ENCODE measurements at regions not wholly inside any gene's neighbourhood (a gene's known extent, or its start where the extent isn't known, plus 50 kb on each side); places are given as distances from the start of the nearest gene placed in this dataset.

DNA sequence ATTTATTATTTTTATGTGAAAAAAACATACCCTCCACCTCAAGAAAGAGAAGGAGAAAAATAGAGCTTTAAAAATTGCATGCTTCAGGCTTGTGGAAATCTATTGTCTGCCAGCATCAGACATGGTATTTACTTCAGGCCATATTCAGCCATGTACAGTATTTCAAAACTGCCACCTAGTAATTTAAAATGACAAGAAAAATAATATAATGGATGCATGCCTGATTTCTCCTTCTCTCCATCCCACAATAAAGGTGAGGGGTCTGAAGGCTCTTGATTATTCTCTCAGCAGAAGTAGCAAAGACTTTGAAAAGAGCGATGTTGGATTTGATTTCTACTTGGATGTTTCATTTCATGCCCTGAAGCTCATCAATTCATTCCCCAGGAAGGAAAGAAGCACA, 250.7 kb downstream of the TBC1D4 start:
- H3K4me3 ChIP-seq (ENCODE audit: low read depth in 1 of 2, low read length in 2 of 2), result no peak overlapping the region

DNA sequence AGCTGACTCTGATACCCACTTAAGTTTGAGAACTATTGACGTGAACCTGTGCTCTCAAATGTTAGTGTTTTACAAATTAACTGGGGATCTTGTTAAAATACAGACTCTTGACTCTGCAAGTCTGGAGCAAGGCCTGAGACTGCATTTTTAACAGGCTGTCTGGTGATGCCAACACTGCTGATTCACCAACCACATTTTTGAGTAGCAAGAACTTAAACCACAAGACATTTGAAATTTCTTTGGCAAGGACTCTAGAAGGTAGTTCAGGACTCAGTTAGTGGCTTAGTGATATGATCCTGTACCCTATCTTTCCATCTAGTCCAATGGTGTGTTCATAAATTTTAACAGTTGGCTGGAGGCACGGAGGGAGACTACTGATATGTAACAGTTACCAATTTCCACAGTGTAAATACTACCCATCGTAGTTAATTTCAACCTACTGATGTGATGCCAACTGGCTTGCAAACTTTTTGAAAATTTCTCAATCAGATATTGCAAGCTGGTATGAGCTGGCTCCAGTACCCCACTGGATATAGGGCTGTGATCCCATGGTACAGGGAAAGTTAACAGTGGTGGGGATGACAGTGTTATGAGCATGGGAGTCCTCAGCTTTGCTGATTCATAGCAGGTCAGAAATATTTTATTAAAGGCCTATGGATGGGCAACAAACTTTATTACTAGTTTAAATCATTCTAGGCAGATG, 255.1 kb downstream of the TBC1D4 start:
- Histone ChIP-seq H3K36me3 (ENCODE audit: control insufficient read depth in 1 of 2, insufficient read depth in 2 of 2, low read length in 2 of 2) (no peaks in the 10 kb centered on the region), H3K27ac (ENCODE audit: low read length) (no peak overlapping the region), H3K27me3 (ENCODE audit: low read depth, low read length) (no peaks in the 10 kb centered on the region), H3K9me3 (ENCODE audit: control insufficient read depth in 1 of 2, low read length in 2 of 2) (no peaks in the 10 kb centered on the region), H3K4me1 (ENCODE audit: control insufficient read depth in 1 of 2, insufficient read depth in 2 of 2, low read length in 2 of 2) (peaks cover 0 to 3% of the 10 kb centered on the region in 2 donors), H3K4me3 (ENCODE audit: low read depth in 1 of 2, low read length in 2 of 2) (no peak overlapping the region)

More for the DNA sequence above, 250.7 kb downstream of the TBC1D4 start:
- peaks cover 0 to 3% of the 10 kb centered on the region in 2 donors for H3K4me1 ChIP-seq (ENCODE audit: control insufficient read depth in 1 of 2, insufficient read depth in 2 of 2, low read length in 2 of 2)
- H3K27me3 ChIP-seq (ENCODE audit: low read depth, low read length), result no peaks in the 10 kb centered on the region
- no peaks in the 10 kb centered on the region for H3K36me3 ChIP-seq (ENCODE audit: control insufficient read depth in 1 of 2, insufficient read depth in 2 of 2, low read length in 2 of 2)
- no peak overlapping the region for H3K27ac ChIP-seq (ENCODE audit: low read length)
- no peaks in the 10 kb centered on the region for H3K9me3 ChIP-seq (ENCODE audit: control insufficient read depth in 1 of 2, low read length in 2 of 2)

DNA sequence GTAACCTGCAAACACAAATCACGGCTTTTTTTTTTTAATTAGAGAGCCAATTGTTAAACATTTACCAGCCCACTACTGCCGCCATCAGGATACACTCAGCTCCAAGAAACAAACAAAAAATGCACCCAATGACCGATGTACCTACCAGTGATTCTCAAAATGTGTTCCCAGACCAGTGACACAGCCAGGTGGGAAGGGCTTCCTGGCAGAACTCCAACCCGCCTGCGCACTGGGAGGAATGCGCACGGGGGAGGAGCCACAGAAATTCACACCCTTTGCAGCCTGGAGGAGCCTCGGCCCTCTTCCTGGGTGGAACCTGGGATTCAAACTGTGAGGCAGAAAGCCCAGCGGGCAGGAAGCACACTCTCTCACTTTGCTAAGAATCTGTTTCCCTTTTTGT, 255.9 kb downstream of the TBC1D4 start:
- Histone ChIP-seq H3K27ac (ENCODE audit: low read length) (no peak overlapping the region), H3K27me3 (ENCODE audit: low read depth, low read length) (no peaks in the 10 kb centered on the region), H3K36me3 (ENCODE audit: control insufficient read depth in 1 of 2, insufficient read depth in 2 of 2, low read length in 2 of 2) (no peaks in the 10 kb centered on the region), H3K4me1 (ENCODE audit: control insufficient read depth in 1 of 2, insufficient read depth in 2 of 2, low read length in 2 of 2) (peaks cover 0 to 3% of the 10 kb centered on the region in 2 donors), H3K9me3 (ENCODE audit: control insufficient read depth in 1 of 2, low read length in 2 of 2) (no peaks in the 10 kb centered on the region), H3K4me3 (ENCODE audit: low read depth in 1 of 2, low read length in 2 of 2) (no peak overlapping the region)

DNA sequence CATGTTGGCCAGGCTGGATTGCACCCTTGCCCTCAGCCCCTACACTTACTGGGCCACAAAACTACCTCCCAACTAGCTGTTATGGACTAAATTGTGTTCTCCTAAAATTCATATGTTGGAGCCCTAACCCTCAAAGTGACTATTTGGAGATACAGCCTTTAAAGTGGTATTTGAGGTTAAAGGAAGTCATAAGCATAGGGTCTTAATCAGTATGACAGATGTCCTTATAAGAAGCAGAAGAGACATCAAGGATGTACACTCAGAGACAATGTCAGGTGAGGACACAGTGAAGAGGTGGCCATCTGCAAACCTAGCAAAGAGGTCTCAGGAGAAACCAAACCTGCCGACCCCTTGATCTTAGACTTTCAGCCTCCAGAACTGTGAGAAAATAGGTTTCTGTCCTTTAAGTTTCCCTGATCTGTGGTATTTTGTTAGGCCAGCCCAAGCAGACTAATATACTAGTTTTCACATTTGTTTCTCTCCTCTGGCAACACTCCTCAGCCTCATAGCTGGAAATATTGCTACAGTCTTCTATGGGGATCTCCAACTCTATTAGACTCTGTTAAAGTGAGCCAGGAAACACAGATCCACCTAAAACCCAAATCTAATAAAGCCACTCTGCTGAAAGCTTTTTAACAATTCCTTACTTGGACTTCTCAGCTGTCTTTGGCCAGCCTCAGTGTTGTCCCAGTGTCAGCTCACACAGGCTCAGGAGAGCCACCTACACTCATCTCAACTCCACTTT, 256.5 kb downstream of the TBC1D4 start:
- H3K27ac ChIP-seq (ENCODE audit: low read length), result no peak overlapping the region
- no peaks in the 10 kb centered on the region for H3K27me3 ChIP-seq (ENCODE audit: low read depth, low read length)
- no peak overlapping the region for H3K4me3 ChIP-seq (ENCODE audit: low read depth in 1 of 2, low read length in 2 of 2)
- peaks cover 0 to 3% of the 10 kb centered on the region in 2 donors for H3K4me1 ChIP-seq (ENCODE audit: control insufficient read depth in 1 of 2, insufficient read depth in 2 of 2, low read length in 2 of 2)
- H3K9me3 ChIP-seq (ENCODE audit: control insufficient read depth in 1 of 2, low read length in 2 of 2), result no peaks in the 10 kb centered on the region
- H3K36me3 ChIP-seq (ENCODE audit: control insufficient read depth in 1 of 2, insufficient read depth in 2 of 2, low read length in 2 of 2), result no peaks in the 10 kb centered on the region

DNA sequence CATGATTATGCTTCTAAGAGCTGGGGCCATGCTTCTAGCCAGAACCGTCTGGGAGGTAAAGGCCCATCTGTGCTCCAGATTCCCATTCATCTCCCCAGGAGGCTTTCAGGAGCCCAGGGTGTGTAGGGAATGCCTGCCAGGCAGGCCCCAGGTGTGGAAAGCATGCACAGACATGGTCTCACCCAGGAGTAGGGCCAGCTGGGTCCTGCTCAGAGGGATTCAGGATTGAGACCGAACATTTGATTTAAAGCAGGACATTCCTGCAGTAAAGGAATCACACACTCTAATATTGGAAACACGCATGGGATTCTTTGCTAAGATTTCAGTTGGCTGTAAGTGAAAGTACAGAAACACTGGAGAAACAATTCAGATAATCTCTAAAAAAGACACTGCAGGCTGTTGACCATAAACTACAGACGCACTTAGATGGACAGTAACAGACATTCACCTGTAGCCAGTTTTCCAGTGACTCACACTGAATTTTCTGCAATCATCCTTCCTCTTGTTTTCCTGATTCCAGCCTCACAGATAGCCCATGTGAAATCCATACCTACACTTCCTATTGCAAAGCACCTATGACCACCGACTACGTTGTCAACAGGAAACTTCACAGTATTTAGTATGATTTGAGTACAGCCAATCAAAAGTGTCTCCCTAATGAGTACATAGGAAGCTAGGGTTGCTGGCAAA, 257.8 kb downstream of the TBC1D4 start:
- Histone ChIP-seq H3K4me3 (ENCODE audit: low read depth in 1 of 2, low read length in 2 of 2) (no peak overlapping the region), H3K4me1 (ENCODE audit: control insufficient read depth in 1 of 2, insufficient read depth in 2 of 2, low read length in 2 of 2) (peaks cover 0 to 7% of the 10 kb centered on the region in 2 donors), H3K27me3 (ENCODE audit: low read depth, low read length) (no peaks in the 10 kb centered on the region), H3K9me3 (ENCODE audit: control insufficient read depth in 1 of 2, low read length in 2 of 2) (no peaks in the 10 kb centered on the region), H3K36me3 (ENCODE audit: control insufficient read depth in 1 of 2, insufficient read depth in 2 of 2, low read length in 2 of 2) (no peaks in the 10 kb centered on the region), H3K27ac (ENCODE audit: low read length) (no peak overlapping the region)

DNA sequence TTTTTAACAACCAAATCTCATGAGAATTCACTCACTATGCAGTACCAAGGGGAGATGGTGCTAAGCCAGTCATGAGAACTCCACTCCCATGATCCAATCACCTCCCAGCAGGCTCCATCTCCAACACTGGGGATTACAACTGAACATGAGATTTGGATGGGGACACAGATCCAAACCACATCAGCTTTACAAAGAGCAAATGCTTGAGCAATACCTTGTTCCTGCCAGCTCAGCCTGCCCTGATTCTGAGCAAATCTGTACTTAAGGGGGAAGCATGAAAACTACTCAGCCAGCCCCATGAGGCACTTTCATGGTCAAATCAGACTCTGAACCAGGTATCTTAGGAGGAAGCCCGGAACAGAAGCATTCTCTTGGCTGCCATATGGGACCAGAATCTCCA, 259.9 kb downstream of the TBC1D4 start:
- Histone ChIP-seq H3K9me3 (ENCODE audit: control insufficient read depth in 1 of 2, low read length in 2 of 2) (no peaks in the 10 kb centered on the region), H3K36me3 (ENCODE audit: control insufficient read depth in 1 of 2, insufficient read depth in 2 of 2, low read length in 2 of 2) (no peaks in the 10 kb centered on the region), H3K4me3 (ENCODE audit: low read depth in 1 of 2, low read length in 2 of 2) (no peak overlapping the region), H3K27ac (ENCODE audit: low read length) (no peak overlapping the region), H3K4me1 (ENCODE audit: control insufficient read depth in 1 of 2, insufficient read depth in 2 of 2, low read length in 2 of 2) (peaks cover 0 to 4% of the 10 kb centered on the region in 2 donors), H3K27me3 (ENCODE audit: low read depth, low read length) (no peaks in the 10 kb centered on the region)

DNA sequence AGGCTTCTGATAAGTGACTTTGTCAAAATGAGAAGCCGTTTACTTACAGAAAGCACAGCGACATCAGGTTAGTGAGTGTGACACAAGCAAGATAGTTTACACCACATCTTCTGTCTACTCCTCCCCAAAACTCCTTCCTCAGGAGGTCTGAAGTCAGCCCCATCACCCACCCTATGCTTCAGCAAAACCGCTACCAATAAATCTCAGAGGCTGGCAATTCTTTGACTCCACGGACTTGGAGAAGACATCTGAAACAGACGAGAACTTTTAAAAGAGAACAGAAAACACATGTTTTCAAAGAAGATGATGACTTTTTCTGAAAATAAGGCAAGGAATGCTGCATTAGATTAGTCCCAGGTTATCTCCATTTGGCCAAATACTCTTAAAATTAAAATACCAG, 261.1 kb downstream of the TBC1D4 start:
- H3K4me3 ChIP-seq (ENCODE audit: low read depth in 1 of 2, low read length in 2 of 2), result no peak overlapping the region
- H3K27me3 ChIP-seq (ENCODE audit: low read depth, low read length), result no peaks in the 10 kb centered on the region
- no peak overlapping the region for H3K27ac ChIP-seq (ENCODE audit: low read length)
- H3K36me3 ChIP-seq (ENCODE audit: control insufficient read depth in 1 of 2, insufficient read depth in 2 of 2, low read length in 2 of 2), result no peaks in the 10 kb centered on the region
- peaks cover 0 to 4% of the 10 kb centered on the region in 2 donors for H3K4me1 ChIP-seq (ENCODE audit: control insufficient read depth in 1 of 2, insufficient read depth in 2 of 2, low read length in 2 of 2)
- H3K9me3 ChIP-seq (ENCODE audit: control insufficient read depth in 1 of 2, low read length in 2 of 2), result no peaks in the 10 kb centered on the region

DNA sequence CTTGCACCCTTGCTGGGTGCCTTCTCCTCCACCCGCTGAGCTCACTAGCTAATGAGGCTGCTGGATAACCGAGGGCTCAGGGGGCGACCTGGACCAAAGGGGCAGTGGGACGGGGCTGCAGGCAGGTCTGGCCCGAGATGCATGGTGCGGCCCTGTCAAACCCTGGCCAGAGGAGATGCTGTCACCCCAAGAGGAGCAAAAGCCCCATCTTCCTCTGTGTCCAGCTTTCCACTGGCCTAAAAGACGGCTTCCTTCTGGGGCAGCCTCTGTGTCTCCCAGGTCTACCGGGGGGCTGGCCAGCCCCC, 261.8 kb downstream of the TBC1D4 start:
- no peaks in the 10 kb centered on the region for H3K27me3 ChIP-seq (ENCODE audit: low read depth, low read length)
- no peaks in the 10 kb centered on the region for H3K9me3 ChIP-seq (ENCODE audit: control insufficient read depth in 1 of 2, low read length in 2 of 2)
- H3K4me3 ChIP-seq (ENCODE audit: low read depth in 1 of 2, low read length in 2 of 2), result no peak overlapping the region

DNA sequence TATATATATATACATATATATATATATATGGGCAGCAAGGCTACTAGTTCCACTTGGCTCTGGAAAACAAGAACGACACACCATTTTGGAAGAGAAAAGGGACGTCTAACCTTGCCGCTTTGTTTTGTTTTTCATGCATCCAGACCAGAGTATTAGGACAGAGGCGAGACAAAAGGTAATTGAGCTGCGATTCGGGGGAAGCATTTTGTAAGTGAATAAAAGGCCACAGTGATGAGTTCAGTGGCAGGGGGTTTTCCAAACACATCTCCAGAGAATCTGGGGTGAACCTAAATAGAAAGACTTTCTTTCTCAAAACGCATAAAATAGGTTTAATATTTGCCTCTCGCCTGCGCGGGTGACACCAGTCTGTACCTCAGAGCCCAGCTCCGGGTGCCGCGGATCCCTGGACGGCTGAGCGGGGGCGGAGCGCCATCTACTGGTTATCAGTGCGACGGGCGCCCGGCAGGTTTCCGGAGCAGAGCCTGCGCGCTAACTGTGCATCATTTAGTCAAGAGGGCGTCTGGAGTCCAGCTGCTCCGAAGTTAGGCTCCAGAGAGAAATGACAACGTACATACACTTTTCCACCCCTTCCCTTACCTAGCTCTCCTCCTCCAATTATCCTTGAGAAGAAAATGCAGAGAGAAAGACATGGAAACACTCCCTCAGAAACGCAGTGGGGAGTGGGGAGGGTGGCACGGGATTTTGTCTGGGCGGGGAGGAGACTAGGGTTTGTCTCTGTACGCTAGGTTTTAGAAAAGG, 262.3 kb downstream of the TBC1D4 start:
- no peaks in the 10 kb centered on the region for H3K36me3 ChIP-seq (ENCODE audit: control insufficient read depth in 1 of 2, insufficient read depth in 2 of 2, low read length in 2 of 2)
- H3K27me3 ChIP-seq (ENCODE audit: low read depth, low read length), result no peaks in the 10 kb centered on the region
- H3K4me1 ChIP-seq (ENCODE audit: control insufficient read depth in 1 of 2, insufficient read depth in 2 of 2, low read length in 2 of 2), result peaks cover 0 to 4% of the 10 kb centered on the region in 2 donors
- H3K27ac ChIP-seq (ENCODE audit: low read length), result no peak overlapping the region
- H3K4me3 ChIP-seq (ENCODE audit: low read depth in 1 of 2, low read length in 2 of 2), result peak overlapping the region; percentile 9 to 27
- no peaks in the 10 kb centered on the region for H3K9me3 ChIP-seq (ENCODE audit: control insufficient read depth in 1 of 2, low read length in 2 of 2)

More for the DNA sequence above, 261.8 kb downstream of the TBC1D4 start:
- no peak overlapping the region for H3K27ac ChIP-seq (ENCODE audit: low read length)
- no peaks in the 10 kb centered on the region for H3K36me3 ChIP-seq (ENCODE audit: control insufficient read depth in 1 of 2, insufficient read depth in 2 of 2, low read length in 2 of 2)
- H3K4me1 ChIP-seq (ENCODE audit: control insufficient read depth in 1 of 2, insufficient read depth in 2 of 2, low read length in 2 of 2), result peaks cover 0 to 4% of the 10 kb centered on the region in 2 donors

DNA sequence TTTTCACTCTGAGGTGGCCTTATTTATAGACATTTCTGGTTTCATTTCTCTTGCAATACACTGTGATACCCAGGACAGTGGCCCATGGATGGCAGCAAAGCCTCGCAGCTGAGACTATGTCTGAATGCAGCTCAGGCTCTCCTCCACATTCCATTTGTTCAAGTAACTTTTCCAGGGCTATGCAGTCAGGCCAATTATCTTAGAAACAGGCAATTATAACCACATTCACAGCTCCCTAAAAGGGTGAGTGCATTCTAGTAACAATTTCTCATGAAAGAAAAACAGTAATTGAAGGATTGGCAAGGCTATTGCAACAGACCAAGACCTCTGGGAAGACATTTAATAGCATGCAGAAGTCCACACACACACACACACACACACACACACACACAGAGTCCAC, 264.0 kb downstream of the TBC1D4 start:
- H3K27ac ChIP-seq (ENCODE audit: low read length), result no peak overlapping the region
- peaks cover 0 to 4% of the 10 kb centered on the region in 2 donors for H3K4me1 ChIP-seq (ENCODE audit: control insufficient read depth in 1 of 2, insufficient read depth in 2 of 2, low read length in 2 of 2)
- no peaks in the 10 kb centered on the region for H3K36me3 ChIP-seq (ENCODE audit: control insufficient read depth in 1 of 2, insufficient read depth in 2 of 2, low read length in 2 of 2)
- no peaks in the 10 kb centered on the region for H3K27me3 ChIP-seq (ENCODE audit: low read depth, low read length)
- H3K4me3 ChIP-seq (ENCODE audit: low read depth in 1 of 2, low read length in 2 of 2), result no peak overlapping the region
- H3K9me3 ChIP-seq (ENCODE audit: control insufficient read depth in 1 of 2, low read length in 2 of 2), result no peaks in the 10 kb centered on the region

DNA sequence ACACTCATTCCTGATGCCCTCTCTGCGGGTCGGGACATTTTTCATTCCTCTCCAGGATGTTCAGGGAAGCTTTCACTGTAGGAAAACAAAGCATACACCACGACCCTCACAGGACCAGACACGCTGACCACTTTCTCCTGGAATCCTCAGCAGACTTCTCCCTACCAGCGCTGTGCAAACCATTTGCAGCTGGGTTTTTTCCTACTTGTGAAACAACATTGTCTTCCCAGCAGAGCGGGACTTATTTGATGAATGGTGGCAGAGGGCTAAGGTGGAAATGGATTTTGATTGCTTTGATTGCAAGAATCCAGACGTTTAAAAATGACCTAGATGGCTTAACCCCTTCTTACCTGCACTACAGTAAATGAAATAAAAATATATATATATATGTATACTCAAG, 265.9 kb downstream of the TBC1D4 start:
- no peaks in the 10 kb centered on the region for H3K27me3 ChIP-seq (ENCODE audit: low read depth, low read length)
- no peak overlapping the region for H3K4me3 ChIP-seq (ENCODE audit: low read depth in 1 of 2, low read length in 2 of 2)
- no peak overlapping the region for H3K27ac ChIP-seq (ENCODE audit: low read length)
- H3K36me3 ChIP-seq (ENCODE audit: control insufficient read depth in 1 of 2, insufficient read depth in 2 of 2, low read length in 2 of 2), result no peaks in the 10 kb centered on the region
- H3K9me3 ChIP-seq (ENCODE audit: control insufficient read depth in 1 of 2, low read length in 2 of 2), result no peaks in the 10 kb centered on the region
- H3K4me1 ChIP-seq (ENCODE audit: control insufficient read depth in 1 of 2, insufficient read depth in 2 of 2, low read length in 2 of 2), result peaks cover 0 to 4% of the 10 kb centered on the region in 2 donors

Data from muscle layer of duodenum (tissue), 2 donors.